GM18511 (cell line): ENCODE measurements at regions not wholly inside any gene's neighbourhood (a gene's known extent, or its start where the extent isn't known, plus 50 kb on each side); places are given as distances from the start of the nearest gene placed in this dataset.
"Not testable (repeated sequence)": the region's sequence is repeated elsewhere in the genome, so short reads cannot be mapped to it uniquely, and the experiment has no call there.

ENCODE experiments used
- ATAC-seq: cut with Tn5 transposase; IDR thresholded peaks from one replicate; pipeline ENCODE4 v1.9.1; 2021; ENCODE audit warnings: mild to moderate bottlenecking, moderate library complexity; ENCODE audit not compliant: unreplicated experiment

- no peak for ATAC-seq
Measured at GRCh38 chr11:96878299-96879051, 488.7 kb downstream of the JRKL start.

- not testable (repeated sequence) for ATAC-seq
Measured at GRCh38 chr11:96882622-96883021, 492.8 kb downstream of the JRKL start.

DNA sequence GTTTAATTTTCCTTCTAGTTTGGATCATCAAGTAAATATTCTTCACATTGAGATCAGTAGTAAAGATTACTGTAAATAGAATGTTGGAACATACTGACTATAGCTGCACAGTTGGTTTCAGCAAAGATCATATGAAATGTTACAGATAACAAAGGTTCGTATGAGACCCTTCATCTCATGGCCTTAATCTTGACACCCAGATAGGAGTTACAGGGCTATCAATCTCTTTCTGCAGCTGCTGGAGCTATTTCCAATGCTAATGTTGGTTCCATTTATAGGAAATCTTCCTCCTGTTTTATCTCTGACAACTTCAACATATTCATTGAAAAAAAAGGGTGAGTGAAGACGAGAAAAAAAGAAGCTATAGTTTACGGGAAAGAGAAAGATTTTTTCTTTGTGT is 495.6 kb downstream of the JRKL start:
- ATAC-seq: no peak

DNA sequence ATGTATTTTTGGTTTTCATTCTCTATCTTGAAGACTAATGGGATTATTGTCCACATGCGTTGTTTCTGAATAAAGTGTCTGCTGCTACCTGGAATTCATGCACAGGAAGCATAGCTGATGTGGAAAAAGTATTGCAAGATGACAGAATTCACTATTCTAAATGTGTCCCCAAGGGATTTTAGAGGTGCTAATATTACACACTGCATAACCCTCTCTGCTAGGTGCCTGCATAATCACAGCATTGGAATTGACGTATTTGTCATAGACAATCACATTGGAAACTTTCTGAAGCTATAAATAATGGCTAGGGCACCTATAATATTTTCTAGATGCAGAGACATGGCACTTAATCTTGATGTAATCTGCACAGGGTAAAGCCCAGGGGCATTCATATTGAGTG is 496.1 kb downstream of the JRKL start:
- ATAC-seq: no peak

DNA sequence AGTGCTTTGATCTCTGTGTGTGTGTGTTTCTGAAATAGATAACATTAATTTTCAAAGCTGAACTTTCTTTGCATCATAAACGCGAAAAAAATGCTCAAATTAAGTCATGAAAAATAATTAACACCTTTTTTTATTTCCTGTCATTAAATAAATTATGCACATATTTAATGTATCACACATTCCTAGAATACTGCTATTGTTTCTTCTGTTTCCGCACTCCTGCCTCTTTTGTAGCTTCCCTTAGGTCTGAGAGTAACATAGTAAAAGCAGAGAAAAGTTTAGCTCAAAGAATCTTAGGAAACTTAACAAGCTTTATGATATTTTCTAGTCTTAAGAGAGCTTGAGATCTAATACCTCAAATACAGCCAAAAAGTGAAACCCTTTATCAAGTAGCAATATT is 504.2 kb downstream of the JRKL start:
- no peak for ATAC-seq

- no peak for ATAC-seq
Measured at GRCh38 chr11:96894587-96894986, 504.8 kb downstream of the JRKL start.

DNA sequence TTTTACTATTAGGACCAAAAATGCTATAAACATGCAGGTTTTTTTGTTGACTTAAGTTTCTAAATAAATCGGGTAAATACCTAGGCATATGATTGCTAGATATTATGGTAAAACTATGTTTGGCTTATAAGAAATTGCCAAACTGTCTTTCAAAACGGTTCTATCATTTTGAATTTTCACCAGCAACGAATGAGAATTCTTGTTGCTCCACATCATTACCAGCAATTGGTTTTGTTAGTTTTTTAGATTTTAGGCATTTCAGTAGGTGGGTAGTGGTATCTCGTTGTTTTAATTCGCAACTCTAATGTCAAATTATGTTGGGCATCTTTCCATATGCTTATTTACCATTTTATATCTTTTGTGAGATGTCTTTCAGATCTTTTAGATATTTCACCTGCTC is 510.2 kb downstream of the JRKL start:
- no peak for ATAC-seq

DNA sequence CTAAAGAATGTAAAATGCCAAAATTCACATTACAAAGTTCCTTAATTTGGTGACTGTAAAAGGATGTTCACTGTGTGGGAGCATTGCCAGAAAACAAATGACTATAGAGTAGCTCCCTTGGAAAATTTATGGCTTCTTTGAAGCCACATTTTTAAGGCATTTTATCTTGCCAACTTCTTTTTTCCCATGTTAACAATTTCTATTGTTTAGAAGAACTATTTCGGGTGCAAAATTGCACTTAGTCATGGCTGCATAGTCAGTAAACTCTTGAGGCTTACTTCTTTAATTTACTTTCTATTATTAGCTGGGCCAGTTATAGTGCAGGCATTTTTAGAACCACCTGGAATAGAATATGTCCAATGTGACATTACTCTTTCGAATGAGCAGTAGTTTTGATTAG is 515.3 kb downstream of the JRKL start:
- ATAC-seq: no peak

- ATAC-seq: no peak
Measured at GRCh38 chr11:96905663-96906062, 515.9 kb downstream of the JRKL start.

GRCh38 chr11:96906476-96906875 is 516.7 kb downstream of the JRKL start:
- ATAC-seq: no peak

GRCh38 chr11:96925862-96926261 is 536.0 kb downstream of the JRKL start:
- ATAC-seq: no peak

DNA sequence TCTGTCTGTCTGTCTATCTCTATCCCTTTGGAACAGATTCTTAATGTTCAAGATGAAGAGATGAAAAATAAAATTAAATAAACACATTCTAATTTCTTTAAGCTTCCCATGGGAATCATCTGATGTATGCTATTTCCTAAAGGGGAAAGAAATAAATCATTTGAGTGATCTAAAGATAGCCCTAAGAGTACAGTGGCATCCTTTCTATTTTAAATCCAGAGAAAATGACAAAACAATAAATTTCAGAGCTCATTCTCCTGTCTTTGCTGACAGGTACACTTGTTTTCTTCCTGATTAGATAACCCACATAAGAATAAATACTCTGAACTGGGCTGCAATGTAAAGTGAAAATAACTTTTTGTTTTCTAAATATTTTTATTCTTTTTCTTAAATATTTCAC is 550.4 kb downstream of the JRKL start:
- no peak for ATAC-seq

- ATAC-seq: no peak
Measured at GRCh38 chr11:96942855-96943254, 553.0 kb downstream of the JRKL start.

DNA sequence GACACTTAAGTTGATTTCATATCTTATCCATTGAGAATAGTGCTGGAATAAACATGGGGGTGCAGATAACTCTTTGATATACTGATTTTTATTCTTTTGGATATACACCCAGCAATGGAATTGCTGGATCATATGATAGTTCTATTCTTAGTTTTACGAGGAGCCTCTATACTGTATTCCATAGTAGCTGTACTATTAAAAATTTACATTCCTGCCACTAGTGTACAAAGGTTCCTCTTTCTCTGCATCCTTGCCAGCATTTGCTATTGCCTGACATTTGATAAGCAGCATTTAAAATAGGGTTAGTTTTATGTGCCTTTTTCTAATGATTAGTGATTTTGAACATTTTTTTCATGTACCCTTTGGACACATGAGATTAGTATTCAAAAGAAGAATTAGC is 554.2 kb downstream of the JRKL start:
- no peak for ATAC-seq

DNA sequence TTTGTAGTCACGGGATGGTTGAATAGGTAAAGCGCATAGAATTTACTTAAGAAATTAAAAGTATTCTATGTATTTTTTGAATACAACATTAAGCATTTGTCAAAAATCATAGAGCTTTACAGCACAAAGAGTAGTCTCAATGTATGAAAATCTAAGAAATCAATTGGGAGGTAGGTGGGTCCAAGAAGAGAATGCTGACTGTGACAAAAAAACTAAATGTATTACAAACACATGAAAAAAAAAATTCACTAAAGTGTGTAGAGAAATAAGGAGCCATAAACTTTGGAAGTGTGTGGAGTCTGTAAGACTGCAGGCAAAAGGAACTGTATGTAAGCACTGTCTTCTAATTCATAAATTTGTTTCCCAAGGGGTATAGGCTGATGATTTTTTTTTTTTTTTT is 558.3 kb downstream of the JRKL start:
- no peak for ATAC-seq

DNA sequence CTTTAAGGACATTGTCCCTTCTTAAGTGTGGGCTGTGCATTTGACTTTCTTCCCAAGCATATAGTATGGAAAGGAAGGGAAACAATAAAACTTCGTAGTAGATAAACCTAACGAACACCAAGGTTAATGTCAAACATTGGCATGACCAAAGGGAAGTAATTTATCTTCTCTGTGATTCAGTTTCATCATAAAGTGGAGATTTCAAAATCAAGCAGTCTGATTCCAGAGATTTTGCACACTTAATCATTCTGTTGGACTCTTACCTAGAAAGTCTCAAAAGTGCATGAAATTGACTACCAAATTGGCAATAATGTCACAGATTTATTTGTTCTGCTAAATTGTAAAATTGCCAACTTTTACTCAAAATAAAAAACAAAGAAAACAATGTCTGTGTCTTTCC is 559.7 kb downstream of the JRKL start:
- ATAC-seq: no peak

- no peak for ATAC-seq
Measured at GRCh38 chr11:96954587-96955242, 564.9 kb downstream of the JRKL start.

- no peak for ATAC-seq
Measured at GRCh38 chr11:96960476-96960875, 570.7 kb downstream of the JRKL start.

DNA sequence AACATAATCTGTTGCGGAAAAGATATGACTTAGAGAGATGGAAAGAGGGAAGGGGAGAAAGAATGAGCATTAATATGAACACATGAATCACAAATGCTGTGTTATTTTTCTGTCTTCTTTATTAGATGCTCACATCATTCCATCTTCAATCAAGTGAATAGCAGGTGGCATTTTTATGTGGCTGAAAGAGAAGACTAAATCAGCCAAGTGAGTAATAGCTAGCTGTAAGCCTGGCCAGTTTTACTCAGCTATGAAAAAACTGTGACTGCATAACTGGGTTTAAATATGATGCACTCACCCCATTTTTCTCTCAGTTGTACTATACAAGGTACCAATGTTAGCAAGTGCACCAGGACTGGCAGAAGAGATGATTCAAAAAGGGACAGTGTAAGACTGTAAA is 571.1 kb downstream of the JRKL start:
- no peak for ATAC-seq

DNA sequence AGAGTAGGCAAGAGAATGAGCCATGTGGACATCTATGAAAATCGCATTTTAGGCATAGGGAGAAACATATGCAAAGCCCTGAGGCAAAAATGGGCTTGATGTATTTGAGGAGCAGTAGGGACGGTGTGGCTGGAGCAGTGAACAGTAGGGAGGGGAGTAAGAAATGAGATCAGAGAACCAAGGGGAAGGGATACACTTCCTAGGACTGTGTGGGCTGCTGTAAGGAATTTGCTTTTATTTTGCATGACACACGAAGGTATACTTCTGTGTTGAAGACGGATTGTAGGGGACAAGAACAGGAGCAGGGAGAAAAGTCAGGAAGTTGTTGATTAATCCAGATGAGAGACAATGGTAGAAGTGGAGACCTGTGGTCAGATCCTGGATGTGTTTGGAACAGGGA is 572.1 kb downstream of the JRKL start:
- ATAC-seq: no peak

- ATAC-seq: no peak
Measured at GRCh38 chr11:96963375-96963774, 573.6 kb downstream of the JRKL start.

DNA sequence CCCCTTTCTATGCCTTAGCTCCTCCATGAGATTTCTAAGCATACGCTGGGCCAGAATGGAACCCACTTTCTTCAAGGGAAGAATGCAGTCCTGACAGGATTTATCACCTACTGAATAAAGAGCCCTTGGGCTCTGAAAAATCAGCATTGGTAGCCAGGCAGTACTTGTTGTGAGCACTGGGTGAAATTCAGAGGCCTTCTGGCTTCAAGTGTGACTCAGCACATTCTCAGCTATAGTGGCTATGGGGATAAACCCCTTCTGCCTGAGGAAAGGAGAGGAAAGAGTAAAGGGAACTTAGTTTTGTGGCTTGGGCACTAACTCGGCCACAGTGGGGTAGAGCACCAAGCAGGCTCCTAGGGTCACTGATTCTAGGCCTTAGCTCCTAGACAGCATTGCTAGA is 574.8 kb downstream of the JRKL start:
- no peak for ATAC-seq

DNA sequence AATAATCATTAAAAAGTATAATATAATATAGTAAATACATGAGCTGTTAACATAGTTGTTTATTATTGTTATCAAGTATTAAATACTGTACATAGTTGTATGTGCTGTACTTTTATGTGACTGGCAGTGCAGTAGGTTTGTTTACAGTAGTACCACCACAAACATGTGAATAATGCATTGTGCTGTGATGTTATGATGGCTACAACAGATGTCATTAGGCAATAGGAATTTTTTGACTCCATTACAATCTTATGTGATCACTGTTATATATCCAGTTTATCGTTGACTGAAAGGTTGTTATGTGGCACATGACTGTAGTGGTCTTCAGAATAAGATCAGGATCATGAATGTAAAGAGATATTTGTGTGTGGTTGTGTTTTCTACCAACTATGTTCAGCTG is 577.8 kb downstream of the JRKL start:
- no peak for ATAC-seq
